Middle frontal gyrus (tissue), 1 donor: ENCODE measurements at regions not wholly inside any gene's neighbourhood (a gene's known extent, or its start where the extent isn't known, plus 50 kb on each side); places are given as distances from the start of the nearest gene placed in this dataset.
"Not testable (repeated sequence)": the region's sequence is repeated elsewhere in the genome, so short reads cannot be mapped to it uniquely, and the experiment has no call there.

Experiments used
- DNase-seq: peaks from one replicate; pipeline ENCODE4 v3.0.0-alpha.2; 2015; ENCODE audit warnings: low spot score; ENCODE audit errors: extremely low spot score

DNA sequence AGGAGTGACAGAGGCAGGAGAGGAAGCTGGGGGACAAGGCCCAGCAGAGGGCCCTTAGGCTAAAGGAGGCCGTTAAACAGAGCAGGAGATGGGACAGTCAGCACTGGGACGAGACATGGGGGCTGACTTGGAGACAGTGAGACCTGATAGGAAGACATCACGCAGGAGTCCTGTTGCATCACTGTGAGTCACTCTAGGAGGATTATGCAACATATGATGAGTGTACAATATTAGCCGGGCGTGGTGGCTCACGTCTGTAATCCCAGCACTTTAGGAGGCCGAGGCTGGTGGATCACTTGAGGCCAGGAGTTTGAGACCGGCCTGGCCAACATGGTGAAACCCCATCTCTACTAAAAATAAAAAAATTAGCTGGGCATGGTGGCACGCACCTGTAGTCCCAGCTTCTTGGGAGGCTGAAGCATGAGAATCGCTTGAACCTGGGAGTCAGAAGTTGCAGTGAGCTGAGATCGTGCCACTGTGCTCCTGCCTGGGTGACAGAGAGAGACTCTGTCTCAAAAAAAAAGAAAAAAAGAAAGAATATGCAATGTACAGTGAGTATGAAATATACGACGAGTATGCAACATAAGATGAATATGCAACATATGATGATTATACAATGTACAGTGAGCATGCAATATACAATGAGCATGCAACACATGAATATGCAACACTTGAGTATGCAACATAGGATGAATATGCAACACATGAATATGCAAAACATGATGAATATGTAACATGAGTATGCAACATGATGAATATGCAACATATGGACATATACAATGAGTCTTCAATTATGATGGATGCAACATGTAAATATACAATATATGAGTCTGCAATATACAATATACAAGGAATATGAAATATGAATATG lies 83.3 kb upstream of the ID2 start:
- DNase-seq: no peak

- no peak for DNase-seq
Observed at GRCh38 chr2:8599421-8600242, 82.2 kb upstream of the ID2 start.

- no peak for DNase-seq
Observed at GRCh38 chr2:8600456-8600855, 81.4 kb upstream of the ID2 start.

- DNase-seq: no peak
Observed at GRCh38 chr2:8602809-8603208, 79.0 kb upstream of the ID2 start.

DNA sequence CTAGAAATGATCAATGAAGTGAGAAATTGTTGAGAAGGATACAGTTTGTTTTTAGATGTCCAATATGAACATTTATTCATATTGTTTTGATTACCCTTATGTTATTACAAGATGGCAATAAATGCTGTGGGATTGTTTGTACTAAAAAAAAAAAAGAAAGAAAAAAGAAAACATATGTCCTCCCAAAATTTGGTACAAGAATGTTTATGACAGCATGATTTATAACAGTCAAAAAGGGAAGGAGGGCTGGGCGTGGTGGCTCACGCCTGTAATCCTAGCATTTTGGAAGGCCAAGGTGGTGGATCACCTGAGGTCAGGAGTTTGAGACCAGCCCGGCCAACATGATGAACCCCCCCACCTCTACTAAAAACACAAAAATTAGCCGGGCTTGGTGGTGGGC lies 78.5 kb upstream of the ID2 start:
- DNase-seq: not testable (repeated sequence)

DNA sequence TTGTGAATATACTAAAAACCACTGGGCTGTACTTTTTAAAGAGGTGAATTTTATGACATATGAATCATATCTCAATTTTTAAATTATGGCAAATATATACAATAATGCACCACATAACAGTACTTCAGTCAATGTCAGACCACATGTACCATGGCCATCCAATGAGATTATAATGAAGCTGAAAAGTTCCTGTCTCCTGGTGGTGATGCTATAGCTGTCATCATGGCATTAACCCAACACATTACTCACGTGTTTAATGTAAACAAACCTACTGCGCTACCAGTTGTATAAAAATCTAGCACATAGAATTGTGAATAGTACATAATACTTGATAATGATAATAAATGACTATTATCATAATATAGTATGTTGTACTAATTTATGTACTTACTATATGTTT lies 77.6 kb upstream of the ID2 start:
- DNase-seq: no peak

DNA sequence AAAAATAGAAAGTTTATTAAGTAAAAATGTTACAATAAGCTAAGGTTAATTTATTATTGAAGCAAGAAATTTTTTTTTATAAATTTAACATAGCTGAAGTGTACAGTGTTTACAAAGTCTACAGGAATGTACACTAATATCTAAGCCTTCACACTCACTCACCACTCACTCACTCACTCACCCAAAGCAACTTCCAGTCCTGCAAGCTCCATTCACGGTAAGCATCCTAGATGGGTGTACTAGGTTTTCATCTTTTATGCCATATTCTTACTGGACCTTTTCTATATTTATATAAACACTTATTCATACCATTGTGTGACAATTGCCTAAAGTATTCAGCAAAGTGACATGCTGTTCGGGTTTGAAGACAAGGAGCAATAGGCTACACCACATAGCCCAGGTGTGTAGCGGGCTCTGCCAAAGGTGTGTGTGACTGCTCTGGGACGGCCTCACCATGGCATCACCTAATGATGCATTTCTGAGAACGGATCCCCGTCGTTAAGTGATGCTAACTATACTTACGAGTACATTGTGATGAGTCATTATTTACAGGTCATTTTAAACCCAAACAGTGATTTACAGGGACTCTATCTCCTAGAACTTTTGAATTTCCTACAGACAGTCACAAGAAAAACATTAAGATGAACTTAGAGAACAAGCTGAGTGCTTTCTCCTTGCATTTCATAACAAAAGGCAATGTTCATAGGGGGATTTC lies 76.3 kb upstream of the ID2 start:
- no peak for DNase-seq

DNA sequence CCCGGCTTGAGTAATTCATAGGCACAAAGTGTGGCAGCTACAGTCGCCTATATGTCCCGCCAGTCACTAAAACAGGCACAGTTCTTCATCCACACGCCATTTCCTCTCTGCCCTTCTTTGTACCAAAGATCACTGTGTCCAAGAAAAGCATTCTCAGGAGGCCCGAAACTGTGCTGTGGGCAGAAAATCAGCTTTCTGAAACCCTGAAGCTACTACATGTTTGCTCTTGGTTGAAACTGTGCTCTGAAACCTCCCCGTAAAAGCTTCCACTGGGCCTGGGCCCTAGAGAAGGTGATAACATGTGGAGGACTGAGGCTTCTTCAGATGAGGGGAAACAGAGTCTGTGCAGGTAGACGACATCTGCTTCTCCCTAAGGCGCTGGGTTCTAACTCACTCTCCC lies 75.6 kb upstream of the ID2 start:
- no peak for DNase-seq

- DNase-seq: no peak
Observed at GRCh38 chr2:8606649-8607550, 75.0 kb upstream of the ID2 start.

GRCh38 chr2:8607606-8608005 lies 74.2 kb upstream of the ID2 start:
- no peak for DNase-seq

- DNase-seq: no peak
Observed at GRCh38 chr2:8608411-8608954, 73.4 kb upstream of the ID2 start.

- DNase-seq: no peak
Observed at GRCh38 chr2:8609357-8609811, 72.5 kb upstream of the ID2 start.

DNA sequence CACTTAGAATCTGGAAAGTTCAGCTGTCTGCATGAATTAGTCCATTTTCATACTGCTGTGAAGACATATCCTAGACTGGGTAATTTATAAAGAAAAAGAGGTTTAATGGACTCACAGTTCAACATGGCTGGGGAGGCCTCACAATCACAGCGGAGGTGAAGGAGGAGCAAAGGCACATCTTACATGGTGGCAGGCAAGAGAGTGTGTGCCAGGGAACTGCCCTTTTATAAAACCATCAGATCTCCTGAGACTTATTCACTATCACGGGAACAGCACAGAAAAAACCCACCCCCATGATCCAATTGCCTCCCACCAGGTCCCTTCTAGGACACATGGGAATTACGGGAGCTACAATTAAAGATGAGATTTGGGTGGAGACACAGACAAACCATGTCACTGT lies 71.1 kb upstream of the ID2 start:
- not testable (repeated sequence) for DNase-seq

DNA sequence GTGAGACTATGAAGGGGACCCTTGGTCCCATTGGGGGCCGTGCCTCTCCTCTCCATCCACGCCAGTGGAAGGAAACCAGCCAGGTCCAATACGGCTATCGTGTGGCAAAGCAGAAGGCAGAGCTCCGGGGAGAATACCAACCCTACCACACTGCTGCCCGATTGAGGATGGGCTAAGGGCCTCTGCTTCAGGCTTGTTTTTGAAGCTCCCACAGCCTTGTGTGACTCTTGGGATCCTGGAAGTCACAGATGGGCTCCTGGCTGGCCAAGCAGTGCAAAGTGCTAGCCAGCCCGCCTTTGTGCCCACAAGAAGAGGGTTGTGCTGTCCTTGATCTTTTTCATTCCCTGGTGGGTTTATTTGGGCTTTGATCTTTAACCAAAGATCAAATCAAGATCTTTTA lies 70.6 kb upstream of the ID2 start:
- no peak for DNase-seq

DNA sequence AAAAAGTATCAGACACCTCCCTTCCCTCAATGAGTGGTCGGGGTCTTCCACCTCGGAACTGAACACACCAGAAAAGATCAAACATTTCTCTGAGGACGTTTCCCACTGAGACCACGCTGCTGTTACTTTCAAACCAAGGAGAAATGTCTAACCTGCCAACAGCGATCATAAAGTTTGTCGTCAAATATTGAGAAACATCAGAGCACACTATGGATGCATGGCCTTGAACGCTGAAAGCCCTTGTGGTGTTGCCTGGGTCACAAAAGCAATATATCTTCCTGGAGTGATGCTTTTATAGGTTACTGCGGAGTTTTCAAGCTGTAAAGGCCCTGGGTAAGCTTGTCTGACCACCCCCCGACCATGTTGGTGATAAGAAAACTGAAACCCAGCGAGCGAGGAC lies 70.2 kb upstream of the ID2 start:
- DNase-seq: no peak

DNA sequence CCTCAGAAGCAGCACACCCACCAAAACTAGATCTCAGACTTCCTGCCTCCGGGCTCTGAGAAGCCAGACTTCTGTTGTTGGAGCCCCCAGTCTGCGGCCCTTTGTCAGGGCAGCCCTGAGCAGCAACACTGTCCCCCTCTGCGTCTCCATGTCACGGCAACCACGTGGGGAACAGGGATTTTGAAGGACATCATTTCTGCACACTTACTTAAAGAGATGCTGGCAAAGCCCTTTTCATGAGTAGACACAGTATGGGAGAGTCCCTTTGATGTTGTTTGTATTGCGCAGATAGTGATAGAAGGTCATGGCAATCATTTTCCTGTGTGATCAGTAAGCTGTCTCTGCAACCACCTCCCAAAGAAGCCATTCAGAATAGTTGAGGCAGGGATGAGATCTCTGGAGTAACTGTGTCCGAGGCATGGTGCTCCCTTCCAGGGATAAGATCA lies 69.1 kb upstream of the ID2 start:
- DNase-seq: no peak

GRCh38 chr2:8613207-8613999 lies 68.5 kb upstream of the ID2 start:
- not testable (repeated sequence) for DNase-seq

DNA sequence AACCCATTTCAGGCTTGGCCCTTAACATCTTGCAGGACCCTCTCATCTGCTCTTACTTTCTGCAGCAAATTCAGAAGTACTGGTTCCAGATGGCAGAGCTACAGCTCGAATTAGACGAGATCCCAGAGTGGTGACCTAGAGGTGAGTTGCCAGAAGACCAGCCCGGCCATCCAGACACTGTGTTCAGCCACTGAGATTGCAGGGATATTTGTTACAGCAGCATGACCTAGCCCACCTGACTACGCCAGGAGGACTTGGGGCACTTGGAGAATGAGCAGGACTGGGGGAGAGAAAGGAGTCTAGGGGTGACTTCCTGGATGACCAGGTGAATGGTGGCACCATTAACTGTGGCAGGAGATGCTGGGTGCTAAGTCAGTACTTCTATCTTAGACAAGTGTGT lies 67.2 kb upstream of the ID2 start:
- DNase-seq: no peak

GRCh38 chr2:8615252-8615575 lies 66.6 kb upstream of the ID2 start:
- no peak for DNase-seq
